HG03175 (cell line): ENCODE measurements at regions not wholly inside any gene's neighbourhood (a gene's known extent, or its start where the extent isn't known, plus 50 kb on each side); places are given as distances from the start of the nearest gene placed in this dataset.
"Not testable (repeated sequence)": the region's sequence is repeated elsewhere in the genome, so short reads cannot be mapped to it uniquely, and the experiment has no call there.

Source experiments
- ATAC-seq: cut with Tn5 transposase; IDR thresholded peaks from one replicate; pipeline ENCODE4 v1.9.1; 2021; ENCODE audit warnings: mild to moderate bottlenecking, moderate library complexity; ENCODE audit not compliant: unreplicated experiment

GRCh38 chr5:36778336-36778735 lies 98.2 kb upstream of the NIPBL start:
- no peak for ATAC-seq

GRCh38 chr5:36782612-36783011 lies 94.0 kb upstream of the NIPBL start:
- ATAC-seq: not testable (repeated sequence)

- no peak for ATAC-seq
Measured at GRCh38 chr5:36786448-36787012, 90.0 kb upstream of the NIPBL start.

GRCh38 chr5:36787365-36788093 lies 89.0 kb upstream of the NIPBL start:
- ATAC-seq: no peak

- no peak for ATAC-seq
Measured at GRCh38 chr5:36790847-36791246, 85.7 kb upstream of the NIPBL start.

- no peak for ATAC-seq
Measured at GRCh38 chr5:36792560-36793180, 83.9 kb upstream of the NIPBL start.

- ATAC-seq: no peak
Measured at GRCh38 chr5:36795366-36795765, 81.2 kb upstream of the NIPBL start.

GRCh38 chr5:36796155-36796554 lies 80.4 kb upstream of the NIPBL start:
- ATAC-seq: no peak

GRCh38 chr5:36801523-36801922 lies 75.0 kb upstream of the NIPBL start:
- ATAC-seq: no peak

- no peak for ATAC-seq
Measured at GRCh38 chr5:36802187-36802586, 74.4 kb upstream of the NIPBL start.

GRCh38 chr5:36813249-36813648 lies 63.3 kb upstream of the NIPBL start:
- not testable (repeated sequence) for ATAC-seq

GRCh38 chr5:36815871-36816270 lies 60.7 kb upstream of the NIPBL start:
- no peak for ATAC-seq

GRCh38 chr5:36820900-36821299 lies 55.7 kb upstream of the NIPBL start:
- no peak for ATAC-seq

- ATAC-seq: no peak
Measured at GRCh38 chr5:36826694-36827093, 49.9 kb upstream of the NIPBL start.
